ENCODE measurements at regions not wholly inside any gene's neighbourhood (a gene's known extent, or its start where the extent isn't known, plus 50 kb on each side); places are given as distances from the start of the nearest gene placed in this dataset.

DNA sequence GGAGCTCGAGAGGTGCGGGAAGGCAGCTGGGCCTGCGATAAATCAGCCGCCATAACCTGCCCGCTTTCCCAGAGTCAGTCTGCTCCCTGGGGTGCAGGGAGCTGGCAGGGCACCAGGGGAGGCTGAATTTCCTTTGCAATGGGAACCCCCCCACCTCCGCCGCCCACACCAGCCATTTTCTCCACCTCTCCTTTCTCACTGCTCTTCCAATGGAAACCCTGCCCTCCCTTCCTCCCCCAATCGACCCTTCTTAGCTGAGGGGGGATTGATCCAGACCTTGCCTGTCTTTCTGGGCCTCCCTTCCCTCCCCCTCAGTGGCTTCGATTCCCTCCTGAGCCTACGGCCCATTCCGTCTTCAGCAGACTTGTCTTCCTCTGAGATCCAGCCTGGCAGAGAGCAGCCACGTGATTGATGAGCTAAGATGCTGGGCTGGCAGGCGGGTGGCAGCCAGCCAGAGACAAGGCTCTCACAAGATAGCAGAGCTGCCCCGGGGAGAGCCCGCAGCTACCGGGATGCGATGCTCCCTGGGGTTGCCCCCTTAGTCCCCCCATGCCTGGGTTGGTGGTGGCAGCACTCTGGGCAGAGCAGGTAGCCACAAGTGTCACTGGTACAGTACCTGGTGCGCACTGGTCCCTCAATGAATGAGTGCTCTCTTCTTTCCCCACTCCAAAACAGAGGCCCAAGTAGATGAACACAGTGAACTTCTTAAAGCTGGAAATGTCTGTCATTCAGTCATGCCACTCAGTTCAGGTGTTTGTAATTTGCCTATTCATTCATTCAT is 53.7 kb upstream of the FABP6 start:
- DNase-seq (peak; percentile 76), ATAC-seq (peak; percentile 91)
- intact Hi-C loops (cut with micrococcal nuclease) = no loop called here

DNA sequence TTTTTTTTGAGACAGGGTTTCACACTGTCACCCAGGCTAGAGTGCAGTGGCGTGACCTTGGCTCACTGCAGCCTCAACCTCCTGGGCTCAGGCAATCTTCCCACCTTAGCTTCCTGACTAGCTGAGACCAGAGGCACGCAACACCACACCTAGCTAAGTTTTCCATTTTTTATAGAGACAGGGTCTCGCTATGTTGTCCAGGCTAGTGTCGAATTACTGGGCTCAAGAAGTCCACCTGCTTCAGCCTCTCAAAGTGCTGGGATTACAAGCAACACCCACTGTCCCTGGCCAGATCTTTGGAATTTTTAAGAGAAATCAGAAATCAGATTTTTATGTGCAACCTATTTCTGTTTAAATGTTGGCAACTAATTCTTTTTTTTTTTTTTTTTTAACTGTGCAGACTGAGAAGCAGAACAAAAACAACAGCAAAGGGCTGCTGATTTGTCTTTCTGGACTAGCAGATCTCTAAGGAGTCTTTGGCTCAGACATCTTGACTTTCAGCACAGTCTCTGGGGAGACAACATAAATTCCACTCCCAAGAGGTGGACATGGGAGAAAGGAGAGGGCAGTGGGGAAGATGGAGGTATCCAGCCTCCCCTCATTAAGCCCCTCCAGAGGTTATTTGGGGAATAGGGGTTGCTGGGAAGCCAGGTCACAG is 54.4 kb upstream of the FABP6 start:
- intact Hi-C loops (cut with micrococcal nuclease) = no loop called here
- ATAC-seq (no peak), DNase-seq (no peak)

GRCh38 chr5:160174290-160174689 is 55.0 kb upstream of the FABP6 start:
- ATAC-seq (no peak), DNase-seq (no peak)
- intact Hi-C loops (cut with micrococcal nuclease) = no loop called here

DNA sequence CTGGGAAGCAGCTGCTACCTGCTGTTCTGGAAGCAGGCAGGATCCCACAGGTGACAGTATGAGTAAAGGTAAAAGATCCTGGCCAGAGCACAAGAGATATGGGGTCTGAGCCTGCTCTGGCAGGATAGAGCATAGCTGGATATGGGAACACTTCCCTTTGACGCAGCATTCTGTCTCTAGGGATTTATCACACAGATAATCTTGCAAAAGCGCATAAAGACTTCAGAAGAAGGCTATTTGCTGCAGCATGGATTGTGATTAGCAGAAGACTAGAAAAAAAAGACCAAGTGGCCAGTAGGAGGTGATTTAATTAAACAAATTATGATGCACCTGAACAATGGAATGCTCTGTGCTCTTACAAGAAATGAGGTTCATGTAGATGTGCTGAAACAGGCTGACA is 52.4 kb upstream of the PWWP2A start:
- intact Hi-C loops (cut with micrococcal nuclease) = no loop called here
- DNase-seq (no peak), ATAC-seq (peak; percentile 15)

GRCh38 chr5:160169326-160169725 is 50.1 kb upstream of the PWWP2A start:
- DNase-seq = no peak
- intact Hi-C loops (cut with micrococcal nuclease) = no loop called here
- peak; percentile 57 for ATAC-seq
